ENCODE measurements at regions not wholly inside any gene's neighbourhood (a gene's known extent, or its start where the extent isn't known, plus 50 kb on each side); places are given as distances from the start of the nearest gene placed in this dataset.

GRCh38 chr5:147055850-147056566, 177.5 kb upstream of the PPP2R2B start:
- Histone ChIP-seq H3K9me3 (ENCODE audit: low read length) (no peaks in the 10 kb centered on the region), H3K79me2 (ENCODE audit: insufficient read depth, low read depth, low read length) (no peaks in the 10 kb centered on the region), H3K4me2 (ENCODE audit: low read length) (no peak overlapping the region), H3K36me3 (ENCODE audit: insufficient read depth, low read length) (no peaks in the 10 kb centered on the region), H2AFZ (ENCODE audit: low read length) (no peak overlapping the region), H3K4me1 (ENCODE audit: insufficient read depth, low read length, poor library complexity, severe bottlenecking) (no peaks in the 10 kb centered on the region), H3K9me2 (ENCODE audit: insufficient read depth, low read length) (no peaks in the 10 kb centered on the region), H4K20me1 (ENCODE audit: insufficient read depth, low read length) (no peaks in the 10 kb centered on the region), H3K4me3 (ENCODE audit: low read depth, low read length, poor library complexity, severe bottlenecking) (no peak overlapping the region), H3K27ac (ENCODE audit: low read depth, low read length, poor library complexity, severe bottlenecking) (no peak overlapping the region)
- ChIA-PET CTCF (ENCODE audit: unreplicated experiment) (no interaction called here), POLR2A (interaction anchor here (1.3 to 1.4 kb wide), 2 partner anchors 12 to 20 kb away, joined by 5 read pairs; no protein-coding TSS in a partner anchor)
- TF ChIP-seq, protein P1, sequence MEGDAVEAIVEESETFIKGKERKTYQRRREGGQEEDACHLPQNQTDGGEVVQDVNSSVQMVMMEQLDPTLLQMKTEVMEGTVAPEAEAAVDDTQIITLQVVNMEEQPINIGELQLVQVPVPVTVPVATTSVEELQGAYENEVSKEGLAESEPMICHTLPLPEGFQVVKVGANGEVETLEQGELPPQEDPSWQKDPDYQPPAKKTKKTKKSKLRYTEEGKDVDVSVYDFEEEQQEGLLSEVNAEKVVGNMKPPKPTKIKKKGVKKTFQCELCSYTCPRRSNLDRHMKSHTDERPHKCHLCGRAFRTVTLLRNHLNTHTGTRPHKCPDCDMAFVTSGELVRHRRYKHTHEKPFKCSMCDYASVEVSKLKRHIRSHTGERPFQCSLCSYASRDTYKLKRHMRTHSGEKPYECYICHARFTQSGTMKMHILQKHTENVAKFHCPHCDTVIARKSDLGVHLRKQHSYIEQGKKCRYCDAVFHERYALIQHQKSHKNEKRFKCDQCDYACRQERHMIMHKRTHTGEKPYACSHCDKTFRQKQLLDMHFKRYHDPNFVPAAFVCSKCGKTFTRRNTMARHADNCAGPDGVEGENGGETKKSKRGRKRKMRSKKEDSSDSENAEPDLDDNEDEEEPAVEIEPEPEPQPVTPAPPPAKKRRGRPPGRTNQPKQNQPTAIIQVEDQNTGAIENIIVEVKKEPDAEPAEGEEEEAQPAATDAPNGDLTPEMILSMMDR (conservative IDR thresholded peaks at IDR 0.05; ENCODE audit: low read length): no peak
- TF ChIP-seq EZH2phosphoT487 (IDR thresholded peaks at IDR 0.05; ENCODE audit: borderline replicate concordance, low read depth, low read length): no peak
- DNase-seq (ENCODE audit: low spot score): no peak
- intact Hi-C loops (cut with micrococcal nuclease; ENCODE audit: unreplicated experiment): no loop called here
- no TSS peak for BruUV-seq (replicated peaks)

GRCh38 chr5:147057051-147057450, 177.8 kb upstream of the STK32A start:
- no peaks in the 10 kb centered on the region for H3K79me2 ChIP-seq (ENCODE audit: insufficient read depth, low read depth, low read length)
- H3K9me3 ChIP-seq (ENCODE audit: low read length): no peaks in the 10 kb centered on the region
- no peaks in the 10 kb centered on the region for H3K9me2 ChIP-seq (ENCODE audit: insufficient read depth, low read length)
- no peak for DNase-seq (ENCODE audit: low spot score)
- H3K36me3 ChIP-seq (ENCODE audit: insufficient read depth, low read length): no peaks in the 10 kb centered on the region
- ChIA-PET CTCF (ENCODE audit: unreplicated experiment) (no interaction called here), POLR2A (no interaction called here)
- H3K4me2 ChIP-seq (ENCODE audit: low read length): no peak overlapping the region
- intact Hi-C loops (cut with micrococcal nuclease; ENCODE audit: unreplicated experiment): no loop called here
- H4K20me1 ChIP-seq (ENCODE audit: insufficient read depth, low read length): no peaks in the 10 kb centered on the region
- no TSS peak for BruUV-seq (replicated peaks)
- H3K4me3 ChIP-seq (ENCODE audit: low read depth, low read length, poor library complexity, severe bottlenecking): no peak overlapping the region
- H2AFZ ChIP-seq (ENCODE audit: low read length): no peak overlapping the region
- no peaks in the 10 kb centered on the region for H3K4me1 ChIP-seq (ENCODE audit: insufficient read depth, low read length, poor library complexity, severe bottlenecking)
- no peak for TF ChIP-seq EZH2phosphoT487 (IDR thresholded peaks at IDR 0.05; ENCODE audit: borderline replicate concordance, low read depth, low read length)
- TF ChIP-seq, protein P1 (conservative IDR thresholded peaks at IDR 0.05; ENCODE audit: low read length): no peak
- H3K27ac ChIP-seq (ENCODE audit: low read depth, low read length, poor library complexity, severe bottlenecking): no peak overlapping the region

- Histone ChIP-seq H2AFZ (ENCODE audit: low read length) (no peak overlapping the region), H3K4me2 (ENCODE audit: low read length) (no peak overlapping the region), H3K4me1 (ENCODE audit: insufficient read depth, low read length, poor library complexity, severe bottlenecking) (no peaks in the 10 kb centered on the region), H3K79me2 (ENCODE audit: insufficient read depth, low read depth, low read length) (no peaks in the 10 kb centered on the region), H3K9me3 (ENCODE audit: low read length) (no peaks in the 10 kb centered on the region), H3K36me3 (ENCODE audit: insufficient read depth, low read length) (no peaks in the 10 kb centered on the region), H3K27ac (ENCODE audit: low read depth, low read length, poor library complexity, severe bottlenecking) (no peak overlapping the region), H3K9me2 (ENCODE audit: insufficient read depth, low read length) (no peaks in the 10 kb centered on the region), H3K4me3 (ENCODE audit: low read depth, low read length, poor library complexity, severe bottlenecking) (no peak overlapping the region), H4K20me1 (ENCODE audit: insufficient read depth, low read length) (no peaks in the 10 kb centered on the region)
- no TSS peak for BruUV-seq (replicated peaks)
- ChIA-PET CTCF (ENCODE audit: unreplicated experiment) (no interaction called here), POLR2A (interaction anchor here (0.5 kb wide), 1 partner anchor 174 kb away, joined by 3 read pairs; no protein-coding TSS in a partner anchor)
- intact Hi-C loops (cut with micrococcal nuclease; ENCODE audit: unreplicated experiment): no loop called here
- DNase-seq (ENCODE audit: low spot score): no peak
- TF ChIP-seq EZH2phosphoT487 (IDR thresholded peaks at IDR 0.05; ENCODE audit: borderline replicate concordance, low read depth, low read length): no peak
- TF ChIP-seq, protein P1 (conservative IDR thresholded peaks at IDR 0.05; ENCODE audit: low read length): no peak
Observed at GRCh38 chr5:147061431-147061830, 173.4 kb upstream of the STK32A start.
